Activated CD8-positive, alpha-beta memory T cell treated with anti-CD3 and anti-CD28 coated beads for 4 hours (primary cell): ENCODE measurements at regions not wholly inside any gene's neighbourhood (a gene's known extent, or its start where the extent isn't known, plus 50 kb on each side); places are given as distances from the start of the nearest gene placed in this dataset.
"Not testable (repeated sequence)": the region's sequence is repeated elsewhere in the genome, so short reads cannot be mapped to it uniquely, and the experiment has no call there.

Source experiments
- DNase-seq, 2 donors: peaks; one replicate each; pipeline ENCODE4 v3.0.0-alpha.2; 2020; ENCODE audit warnings: low read depth in 2 of 2

GRCh38 chr12:25337916-25338315 is 87.2 kb upstream of the KRAS start:
- DNase-seq = no peak

- no peak for DNase-seq
Measured at GRCh38 chr12:25332143-25332542, 81.4 kb upstream of the KRAS start.

GRCh38 chr12:25328072-25328712 is 77.5 kb upstream of the KRAS start:
- no peak for DNase-seq

GRCh38 chr12:25327321-25327720 is 76.6 kb upstream of the KRAS start:
- no peak for DNase-seq

GRCh38 chr12:25326326-25326725 is 75.6 kb upstream of the KRAS start:
- no peak for DNase-seq

GRCh38 chr12:25324861-25325260 is 74.1 kb upstream of the KRAS start:
- no peak for DNase-seq

GRCh38 chr12:25323581-25323982 is 72.9 kb upstream of the KRAS start:
- DNase-seq = no peak

GRCh38 chr12:25322918-25323531 is 72.3 kb upstream of the KRAS start:
- DNase-seq = no peak

GRCh38 chr12:25322351-25322750 is 71.6 kb upstream of the KRAS start:
- DNase-seq = no peak

GRCh38 chr12:25321772-25322171 is 71.0 kb upstream of the KRAS start:
- no peak for DNase-seq

GRCh38 chr12:25320123-25321006 is 69.6 kb upstream of the KRAS start:
- DNase-seq = no peak

- DNase-seq = no peak
Measured at GRCh38 chr12:25319233-25319984, 68.7 kb upstream of the KRAS start.

- no peak for DNase-seq
Measured at GRCh38 chr12:25317553-25317952, 66.8 kb upstream of the KRAS start.

GRCh38 chr12:25315388-25315787 is 64.7 kb upstream of the KRAS start:
- no peak for DNase-seq

GRCh38 chr12:25313266-25313990 is 62.7 kb upstream of the KRAS start:
- DNase-seq = not testable (repeated sequence)

- DNase-seq = no peak
Measured at GRCh38 chr12:25311506-25311905, 60.8 kb upstream of the KRAS start.

- DNase-seq = not testable (repeated sequence)
Measured at GRCh38 chr12:25310071-25310470, 59.3 kb upstream of the KRAS start.

- DNase-seq = no peak
Measured at GRCh38 chr12:25308756-25309155, 58.0 kb upstream of the KRAS start.

- no peak for DNase-seq
Measured at GRCh38 chr12:25307818-25308217, 57.1 kb upstream of the KRAS start.

- no peak for DNase-seq
Measured at GRCh38 chr12:25301798-25302197, 51.1 kb upstream of the KRAS start.
